GM23338 (cell line): ENCODE measurements at regions not wholly inside any gene's neighbourhood (a gene's known extent, or its start where the extent isn't known, plus 50 kb on each side); places are given as distances from the start of the nearest gene placed in this dataset.

Source experiments
- CREB1 ChIP-seq: fragments of 250-450 bp; sonication (Bioruptor Pico); IDR thresholded peaks from 2 replicates; pipeline ENCODE4 v1.5.0; 2020; ENCODE audit warnings: low read depth, mild to moderate bottlenecking, moderate library complexity
- ETS1 ChIP-seq: IDR thresholded peaks from 2 replicates; pipeline ENCODE4 v1.6.1; 2016; ENCODE audit warnings: antibody characterized with exemption
- EZH2 ChIP-seq: fragments of 200-600 bp; sonication (generic); IDR thresholded peaks from one replicate; pipeline ENCODE4 v1.8.0; 2017; ENCODE audit warnings: antibody characterized with exemption, mild to moderate bottlenecking, low read depth; ENCODE audit not compliant: unreplicated experiment
- EZH2phosphoT487 ChIP-seq: fragments of 200-600 bp; sonication (generic); IDR thresholded peaks from one replicate; pipeline ENCODE4 v1.8.1; 2018; ENCODE audit warnings: antibody characterized with exemption; ENCODE audit not compliant: unreplicated experiment
- JUNB ChIP-seq: IDR thresholded peaks from one replicate; pipeline ENCODE4 v1.6.1; 2016; ENCODE audit warnings: antibody characterized with exemption; ENCODE audit not compliant: unreplicated experiment
- POLR2AphosphoS5 ChIP-seq: IDR thresholded peaks from 2 replicates; pipeline ENCODE4 v1.6.1; 2016; ENCODE audit warnings: antibody characterized with exemption, low read depth
- REST ChIP-seq: IDR thresholded peaks from one replicate; pipeline ENCODE4 v1.6.1; 2018; ENCODE audit warnings: antibody characterized with exemption; ENCODE audit not compliant: unreplicated experiment
- STAT1 ChIP-seq: IDR thresholded peaks from one replicate; pipeline ENCODE4 v1.6.1; 2016; ENCODE audit warnings: antibody characterized with exemption; ENCODE audit not compliant: unreplicated experiment
- ZNF114 ChIP-seq: fragments of 250-450 bp; sonication (Bioruptor Pico); IDR thresholded peaks from 2 replicates; pipeline ENCODE4 v1.5.0; 2020; ENCODE audit warnings: mild to moderate bottlenecking, moderate library complexity
- ZNF331 ChIP-seq: fragments of 250-450 bp; sonication (Bioruptor Pico); IDR thresholded peaks from 2 replicates; pipeline ENCODE4 v1.5.0; 2020; ENCODE audit warnings: low read depth, mild to moderate bottlenecking, moderate library complexity
- ZNF462 ChIP-seq: fragments of 250-450 bp; sonication (Bioruptor Pico); IDR thresholded peaks from 2 replicates; pipeline ENCODE4 v1.5.0; 2020; ENCODE audit warnings: mild to moderate bottlenecking, moderate library complexity
- TF ChIP-seq, protein P1 (sequence below), 2 experiments: fragments of 200-600 bp in 1 of 2; sonication (generic) in 1 of 2; conservative IDR thresholded peaks; 2 replicates each; pipeline versions ENCODE4 v1.5.1 to v1.6.1; 2016 to 2017; ENCODE audit warnings: antibody characterized with exemption in 2 of 2, low read depth in 2 of 2, mild to moderate bottlenecking in 2 of 2, moderate library complexity in 1 of 2

GRCh38 chr6:12548526-12548925 is 168.0 kb upstream of the PHACTR1 start:
- TF ChIP-seq, protein P1, sequence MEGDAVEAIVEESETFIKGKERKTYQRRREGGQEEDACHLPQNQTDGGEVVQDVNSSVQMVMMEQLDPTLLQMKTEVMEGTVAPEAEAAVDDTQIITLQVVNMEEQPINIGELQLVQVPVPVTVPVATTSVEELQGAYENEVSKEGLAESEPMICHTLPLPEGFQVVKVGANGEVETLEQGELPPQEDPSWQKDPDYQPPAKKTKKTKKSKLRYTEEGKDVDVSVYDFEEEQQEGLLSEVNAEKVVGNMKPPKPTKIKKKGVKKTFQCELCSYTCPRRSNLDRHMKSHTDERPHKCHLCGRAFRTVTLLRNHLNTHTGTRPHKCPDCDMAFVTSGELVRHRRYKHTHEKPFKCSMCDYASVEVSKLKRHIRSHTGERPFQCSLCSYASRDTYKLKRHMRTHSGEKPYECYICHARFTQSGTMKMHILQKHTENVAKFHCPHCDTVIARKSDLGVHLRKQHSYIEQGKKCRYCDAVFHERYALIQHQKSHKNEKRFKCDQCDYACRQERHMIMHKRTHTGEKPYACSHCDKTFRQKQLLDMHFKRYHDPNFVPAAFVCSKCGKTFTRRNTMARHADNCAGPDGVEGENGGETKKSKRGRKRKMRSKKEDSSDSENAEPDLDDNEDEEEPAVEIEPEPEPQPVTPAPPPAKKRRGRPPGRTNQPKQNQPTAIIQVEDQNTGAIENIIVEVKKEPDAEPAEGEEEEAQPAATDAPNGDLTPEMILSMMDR (conservative IDR thresholded peaks at IDR 0.05; ENCODE audit: low read depth in 2 of 2), result no peak
- TF ChIP-seq EZH2 (no peak), REST (no peak), POLR2AphosphoS5 (no peak), ZNF331 (CRISPR knock-in tag) (no peak), EZH2phosphoT487 (no peak), ZNF462 (CRISPR knock-in tag) (no peak), ZNF114 (CRISPR knock-in tag) (no peak), CREB1 (CRISPR knock-in tag) (no peak), ETS1 (no peak), JUNB (no peak), STAT1 (no peak)
